Nephron progenitor cell (in vitro differentiated cells): ENCODE measurements at regions not wholly inside any gene's neighbourhood (a gene's known extent, or its start where the extent isn't known, plus 50 kb on each side); places are given as distances from the start of the nearest gene placed in this dataset.
A peak's percentile ranks its signal among the peaks of the same experiment; 100 is the strongest.

Experiments used
- DNase-seq: peaks from one replicate; pipeline ENCODE4 v3.0.0; 2021
- H3K27ac Mint-ChIP-seq: 2 replicates; pipeline ENCODE4 v1.8.0; 2021; ENCODE audit warnings: mild to moderate bottlenecking, moderate library complexity, mixed read lengths
- H3K27me3 Mint-ChIP-seq: 2 replicates; pipeline ENCODE4 v1.8.0; 2021; ENCODE audit warnings: mild to moderate bottlenecking, low read depth, mixed read lengths; ENCODE audit not compliant: poor library complexity
- H3K36me3 Mint-ChIP-seq: 2 replicates; pipeline ENCODE4 v1.8.0; 2021; ENCODE audit warnings: low read depth, mixed read lengths
- H3K4me1 Mint-ChIP-seq: 2 replicates; pipeline ENCODE4 v1.8.0; 2021; ENCODE audit warnings: mixed read lengths
- H3K4me3 Mint-ChIP-seq: 2 replicates; pipeline ENCODE4 v1.8.0; 2021; ENCODE audit warnings: mild to moderate bottlenecking, moderate library complexity, mixed read lengths
- H3K9me3 Mint-ChIP-seq: 2 replicates; pipeline ENCODE4 v1.8.0; 2021; ENCODE audit warnings: mild to moderate bottlenecking, moderate library complexity, mixed read lengths
- TF ChIP-seq, protein P1 (sequence below): fragments of 200-600 bp; sonication (generic); IDR thresholded peaks from 2 replicates; pipeline ENCODE4 v1.5.0; 2021; ENCODE audit warnings: antibody characterized with exemption

GRCh38 chr2:183291436-183291835, 167.2 kb downstream of the NUP35 start:
- DNase-seq, result no peak
- Mint-ChIP-seq H3K27me3 (peaks cover 4% of the 10 kb centered on the region), H3K27ac (no peak overlapping the region), H3K9me3 (peaks cover 4% of the 10 kb centered on the region), H3K36me3 (no peaks in the 10 kb centered on the region), H3K4me3 (no peak overlapping the region), H3K4me1 (no peaks in the 10 kb centered on the region)
- TF ChIP-seq, protein P1, sequence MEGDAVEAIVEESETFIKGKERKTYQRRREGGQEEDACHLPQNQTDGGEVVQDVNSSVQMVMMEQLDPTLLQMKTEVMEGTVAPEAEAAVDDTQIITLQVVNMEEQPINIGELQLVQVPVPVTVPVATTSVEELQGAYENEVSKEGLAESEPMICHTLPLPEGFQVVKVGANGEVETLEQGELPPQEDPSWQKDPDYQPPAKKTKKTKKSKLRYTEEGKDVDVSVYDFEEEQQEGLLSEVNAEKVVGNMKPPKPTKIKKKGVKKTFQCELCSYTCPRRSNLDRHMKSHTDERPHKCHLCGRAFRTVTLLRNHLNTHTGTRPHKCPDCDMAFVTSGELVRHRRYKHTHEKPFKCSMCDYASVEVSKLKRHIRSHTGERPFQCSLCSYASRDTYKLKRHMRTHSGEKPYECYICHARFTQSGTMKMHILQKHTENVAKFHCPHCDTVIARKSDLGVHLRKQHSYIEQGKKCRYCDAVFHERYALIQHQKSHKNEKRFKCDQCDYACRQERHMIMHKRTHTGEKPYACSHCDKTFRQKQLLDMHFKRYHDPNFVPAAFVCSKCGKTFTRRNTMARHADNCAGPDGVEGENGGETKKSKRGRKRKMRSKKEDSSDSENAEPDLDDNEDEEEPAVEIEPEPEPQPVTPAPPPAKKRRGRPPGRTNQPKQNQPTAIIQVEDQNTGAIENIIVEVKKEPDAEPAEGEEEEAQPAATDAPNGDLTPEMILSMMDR, result no peak

DNA sequence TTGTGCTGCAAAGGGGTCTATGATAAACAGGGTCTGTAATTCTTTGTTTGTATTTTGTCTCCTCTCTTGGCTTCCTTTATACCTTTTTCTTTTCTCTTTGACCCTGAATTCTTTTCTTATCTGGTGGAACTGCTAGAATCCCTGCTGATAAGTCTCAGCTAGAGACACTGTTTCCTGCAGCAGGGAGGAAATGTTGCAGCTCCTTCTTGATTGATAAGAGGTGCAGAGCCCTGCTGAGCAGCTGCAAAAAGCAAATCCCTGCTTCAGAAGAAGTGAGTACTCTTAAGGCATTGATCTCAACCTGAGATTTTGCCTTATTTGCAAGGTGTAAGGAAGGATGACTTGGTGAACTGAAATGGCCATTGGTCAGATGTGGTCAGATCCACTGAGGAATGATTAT, 167.8 kb downstream of the NUP35 start:
- TF ChIP-seq, protein P1, result no peak
- H3K9me3 Mint-ChIP-seq, result peaks cover 4% of the 10 kb centered on the region
- H3K27ac Mint-ChIP-seq, result peak overlapping the region; percentile 40
- no peaks in the 10 kb centered on the region for H3K4me1 Mint-ChIP-seq
- peaks cover 4% of the 10 kb centered on the region for H3K27me3 Mint-ChIP-seq
- no peak overlapping the region for H3K4me3 Mint-ChIP-seq
- no peaks in the 10 kb centered on the region for H3K36me3 Mint-ChIP-seq
- no peak for DNase-seq

DNA sequence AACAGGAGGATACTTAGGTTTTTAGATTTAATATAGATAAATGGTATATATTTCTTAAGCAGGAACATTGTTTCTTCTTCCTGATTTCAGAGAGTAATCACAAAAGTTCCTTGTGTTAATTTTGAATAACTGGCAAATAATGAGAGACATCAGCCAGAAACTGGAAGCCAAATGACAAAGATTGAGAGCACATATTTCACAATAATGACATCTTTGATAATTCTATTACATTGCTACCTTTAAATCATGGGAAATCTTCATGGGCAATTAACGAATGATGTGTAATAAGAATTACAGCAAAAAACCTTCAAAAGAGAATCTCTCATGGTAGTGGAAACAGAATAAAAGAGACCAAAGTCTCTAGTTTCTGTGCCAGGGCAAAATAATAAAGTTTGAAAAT, 215.1 kb downstream of the NUP35 start:
- TF ChIP-seq, protein P1, result no peak
- no peak overlapping the region for H3K4me3 Mint-ChIP-seq
- no peaks in the 10 kb centered on the region for H3K4me1 Mint-ChIP-seq
- H3K9me3 Mint-ChIP-seq, result peaks cover 3% of the 10 kb centered on the region
- no peak overlapping the region for H3K27ac Mint-ChIP-seq
- no peak for DNase-seq
- H3K27me3 Mint-ChIP-seq, result no peaks in the 10 kb centered on the region
- no peaks in the 10 kb centered on the region for H3K36me3 Mint-ChIP-seq

DNA sequence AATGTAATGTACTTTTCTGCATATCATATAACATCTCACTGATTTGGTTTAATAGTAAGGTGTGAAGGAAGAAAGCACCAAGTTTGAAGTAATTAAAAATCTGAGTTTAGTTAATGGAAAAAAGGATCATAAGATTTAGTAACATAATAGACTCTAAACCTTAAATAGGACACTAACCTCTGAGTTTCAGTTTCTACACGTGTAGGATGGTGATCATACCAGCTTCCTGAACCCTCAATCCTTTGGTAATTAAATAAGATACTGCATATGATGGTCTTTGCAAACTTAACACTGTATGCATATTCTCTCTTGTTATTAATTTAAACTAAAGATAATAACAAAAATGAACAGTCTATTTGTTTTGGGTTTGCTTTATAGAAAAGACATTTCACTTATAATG, 216.8 kb downstream of the NUP35 start:
- H3K4me1 Mint-ChIP-seq, result no peaks in the 10 kb centered on the region
- no peak overlapping the region for H3K27ac Mint-ChIP-seq
- peaks cover 3% of the 10 kb centered on the region for H3K9me3 Mint-ChIP-seq
- no peak for DNase-seq
- H3K4me3 Mint-ChIP-seq, result no peak overlapping the region
- TF ChIP-seq, protein P1, result no peak
- no peaks in the 10 kb centered on the region for H3K27me3 Mint-ChIP-seq
- no peaks in the 10 kb centered on the region for H3K36me3 Mint-ChIP-seq

GRCh38 chr2:183347969-183348368, 223.7 kb downstream of the NUP35 start:
- Mint-ChIP-seq H3K27ac (no peak overlapping the region), H3K4me1 (no peaks in the 10 kb centered on the region)

DNA sequence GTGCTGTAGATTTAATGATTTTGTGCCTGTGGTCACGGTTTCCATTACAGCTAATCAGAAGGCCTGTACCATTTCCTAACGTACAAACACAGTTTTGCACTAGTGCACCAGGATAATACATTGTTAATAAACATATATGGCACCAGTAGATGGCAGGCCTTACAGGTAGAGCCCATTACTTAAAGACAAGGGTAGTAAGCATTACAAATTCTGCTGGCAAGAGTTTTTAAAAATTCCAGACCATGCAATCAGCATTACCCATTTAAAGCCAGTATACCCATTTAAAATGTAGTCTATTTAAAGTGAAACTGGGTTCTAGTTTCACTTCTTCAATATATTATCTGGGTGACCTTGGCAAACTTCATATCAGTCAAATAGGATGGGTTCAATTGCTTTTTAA, 224.2 kb downstream of the NUP35 start:
- TF ChIP-seq, protein P1, result no peak
- Mint-ChIP-seq H3K4me1 (no peaks in the 10 kb centered on the region), H3K27ac (no peak overlapping the region), H3K4me3 (no peak overlapping the region), H3K27me3 (no peaks in the 10 kb centered on the region), H3K9me3 (no peaks in the 10 kb centered on the region), H3K36me3 (no peaks in the 10 kb centered on the region)
- no peak for DNase-seq

More at GRCh38 chr2:183347969-183348368, 223.7 kb downstream of the NUP35 start:
- H3K9me3 Mint-ChIP-seq, result no peaks in the 10 kb centered on the region
- DNase-seq, result no peak
- H3K27me3 Mint-ChIP-seq, result no peaks in the 10 kb centered on the region
- no peak overlapping the region for H3K4me3 Mint-ChIP-seq
- H3K36me3 Mint-ChIP-seq, result no peaks in the 10 kb centered on the region
- TF ChIP-seq, protein P1, result no peak
